ENCODE measurements at regions not wholly inside any gene's neighbourhood (a gene's known extent, or its start where the extent isn't known, plus 50 kb on each side); places are given as distances from the start of the nearest gene placed in this dataset.

DNA sequence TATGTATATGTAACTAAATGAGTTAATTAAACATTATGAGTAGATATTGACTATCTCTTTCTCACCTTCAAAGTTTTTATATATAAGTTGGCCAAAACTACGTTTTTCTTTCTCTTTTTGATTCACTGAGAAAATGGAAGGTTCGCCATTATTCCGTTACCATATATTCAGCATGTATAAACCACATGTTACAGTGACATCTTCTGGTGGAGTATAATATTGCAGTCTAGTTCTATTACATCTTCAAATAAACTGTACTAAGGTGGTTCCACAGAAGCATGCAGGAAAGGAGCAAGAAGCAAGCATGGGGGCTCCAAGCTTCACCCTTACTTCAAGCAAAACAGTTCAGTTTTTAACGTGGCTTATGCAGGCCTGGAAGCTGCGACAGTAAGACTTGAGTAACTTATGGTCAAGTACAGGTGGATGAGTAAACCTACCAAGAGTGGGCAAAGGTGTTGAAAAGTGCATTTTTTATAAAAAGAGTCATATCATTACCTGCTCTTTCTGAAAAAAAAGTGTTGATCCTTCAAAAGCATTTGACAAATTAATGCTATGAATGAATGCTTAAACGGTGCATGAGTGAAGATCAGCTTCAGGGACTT lies 129.8 kb upstream of the RAB6C start:
- peak; percentile 64 for DNase-seq

DNA sequence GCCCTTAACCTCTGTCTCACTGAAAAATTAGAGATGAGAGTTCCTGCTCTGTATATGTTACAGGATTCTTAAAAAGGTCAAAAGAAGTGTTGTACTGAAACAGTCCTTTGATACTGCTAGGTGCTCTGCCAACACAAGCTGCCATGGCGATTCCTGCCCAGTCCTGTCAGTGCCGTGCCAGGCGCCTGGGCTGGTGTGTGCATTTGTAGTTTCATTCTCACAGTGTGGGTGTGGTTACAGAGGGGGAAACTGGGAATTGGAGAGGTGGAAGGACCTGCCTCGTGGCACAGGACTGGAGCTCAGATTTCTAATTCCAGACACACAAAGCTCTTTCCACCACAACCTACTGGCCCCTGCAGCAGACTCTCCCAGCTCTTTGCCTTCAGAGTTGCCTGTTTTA lies 122.3 kb upstream of the RAB6C start:
- peak; percentile 10 for DNase-seq

DNA sequence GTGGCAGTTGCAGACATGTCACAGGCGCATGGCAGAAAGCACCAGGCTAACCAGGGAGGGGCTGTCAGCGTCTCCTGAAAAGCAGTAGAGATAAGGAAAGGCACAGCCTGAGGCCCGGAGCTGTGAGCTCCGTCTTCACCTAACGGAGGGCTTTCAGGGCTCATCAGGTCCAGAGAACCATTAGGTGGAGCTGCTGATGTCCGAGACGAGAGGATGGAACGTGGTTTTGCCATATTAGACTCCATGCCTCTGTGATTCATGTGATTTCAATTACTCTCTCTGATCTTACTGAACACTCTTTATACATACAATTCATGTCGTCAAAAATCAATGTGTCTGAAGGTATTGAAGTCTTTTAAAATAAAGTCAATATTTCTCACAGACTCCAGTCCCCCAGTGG lies 120.3 kb upstream of the RAB6C start:
- DNase-seq, result no peak

DNA sequence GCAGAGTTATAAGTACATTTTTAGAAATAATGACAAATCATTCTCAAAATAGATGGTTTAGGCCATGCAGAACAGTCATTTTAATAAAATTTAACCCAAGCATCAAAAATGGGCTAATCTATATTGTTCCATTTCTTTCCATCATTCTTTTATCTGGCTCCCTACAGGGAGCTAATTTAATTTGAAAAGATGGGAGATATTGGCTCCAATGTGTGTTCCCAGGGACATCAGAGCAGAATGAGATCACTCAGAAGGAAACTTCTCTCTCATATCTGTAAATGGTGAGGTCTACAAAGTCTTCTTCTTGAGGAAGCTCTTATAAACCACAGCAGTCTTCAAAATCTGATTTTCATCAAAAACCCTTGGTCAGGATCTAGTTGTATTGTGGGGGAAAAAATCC lies 119.4 kb upstream of the RAB6C start:
- DNase-seq, result no peak

DNA sequence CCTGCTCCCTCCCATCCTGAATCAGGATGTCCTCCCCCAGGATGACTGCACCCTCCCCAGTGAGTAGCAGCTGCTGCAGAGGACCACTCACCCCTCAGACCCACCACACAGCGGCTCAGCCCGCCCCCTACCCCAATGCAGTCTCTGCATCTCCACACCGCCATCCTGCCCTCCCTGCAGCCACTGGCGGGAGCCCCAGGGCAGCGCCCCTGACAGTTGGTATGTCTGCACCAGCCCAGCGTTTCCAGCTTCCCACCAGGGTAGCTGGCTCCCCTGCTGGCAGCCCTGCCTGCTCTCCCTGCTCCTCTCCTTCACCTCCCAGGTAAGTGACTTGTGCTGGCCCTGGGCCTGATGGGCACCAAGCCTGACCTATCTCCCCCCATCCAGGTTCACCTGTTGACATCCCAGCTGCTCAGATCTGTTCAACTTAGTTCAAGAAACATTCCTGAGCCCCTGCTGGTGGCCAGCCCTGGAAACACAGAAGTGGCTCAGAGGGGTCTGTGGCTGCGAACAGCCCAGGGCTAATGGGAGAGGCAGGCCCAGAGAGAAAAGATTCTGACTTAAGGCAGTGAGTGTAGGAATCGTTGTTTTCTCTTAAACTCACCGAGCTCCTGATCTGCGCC lies 117.7 kb upstream of the RAB6C start:
- DNase-seq, result no peak

DNA sequence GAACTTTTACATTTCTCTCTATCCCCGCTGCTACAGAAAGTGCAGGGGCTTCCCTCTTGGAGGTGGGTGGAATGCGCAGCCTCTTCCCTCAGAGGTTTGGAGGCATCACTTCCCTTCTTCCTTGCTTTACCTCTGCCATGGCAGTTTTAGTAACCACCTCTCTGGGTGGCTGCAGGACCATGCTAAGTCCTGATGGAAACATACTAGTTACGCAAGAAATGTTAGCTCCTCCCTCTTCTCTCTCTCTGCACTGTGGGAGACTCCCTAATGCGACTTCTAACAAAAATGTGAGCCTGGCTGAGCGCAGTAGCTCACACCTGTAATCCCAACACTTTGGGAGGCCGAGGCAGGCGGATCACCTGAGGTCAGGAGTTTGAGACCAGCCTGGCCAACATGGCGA lies 116.8 kb upstream of the RAB6C start:
- no peak for DNase-seq

DNA sequence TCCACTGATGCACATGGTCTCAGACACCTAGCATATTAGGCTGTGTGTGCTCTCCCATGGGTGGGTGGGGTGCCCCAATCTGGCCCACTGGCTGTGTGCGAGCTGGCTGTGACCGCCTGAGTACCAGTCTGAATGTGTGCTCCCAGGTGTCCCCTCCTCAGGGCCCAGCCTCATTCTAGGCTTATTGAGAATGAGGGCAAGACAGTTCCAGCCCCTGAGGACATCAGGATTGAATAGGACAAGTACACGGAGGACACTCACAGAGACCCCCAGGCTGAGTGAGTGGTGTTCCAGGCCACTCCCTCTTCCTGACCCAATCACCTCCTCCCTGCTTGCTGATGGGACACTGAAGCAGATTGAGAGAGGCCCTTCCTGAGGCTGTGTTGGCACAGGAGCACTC lies 116.1 kb upstream of the RAB6C start:
- DNase-seq, result no peak

DNA sequence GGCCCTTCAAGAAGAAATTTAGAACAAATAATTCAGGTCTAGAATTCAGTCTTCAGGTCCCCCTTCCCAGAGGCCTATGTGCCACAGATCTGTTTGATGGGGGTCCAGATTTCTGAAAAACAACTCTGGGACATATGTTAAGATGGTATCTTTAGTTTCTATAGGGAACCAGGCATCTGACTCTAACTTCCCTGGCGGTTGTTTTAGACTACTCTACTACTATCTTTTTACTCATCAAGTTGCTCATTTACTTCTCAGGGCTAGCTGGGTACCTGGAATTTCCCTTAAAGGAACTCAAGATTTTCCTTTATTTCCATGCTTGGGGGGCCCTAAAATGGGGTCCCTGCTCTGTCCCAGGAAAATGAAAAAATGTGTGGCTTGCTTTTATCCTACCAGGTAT lies 114.7 kb upstream of the RAB6C start:
- no peak for DNase-seq

DNA sequence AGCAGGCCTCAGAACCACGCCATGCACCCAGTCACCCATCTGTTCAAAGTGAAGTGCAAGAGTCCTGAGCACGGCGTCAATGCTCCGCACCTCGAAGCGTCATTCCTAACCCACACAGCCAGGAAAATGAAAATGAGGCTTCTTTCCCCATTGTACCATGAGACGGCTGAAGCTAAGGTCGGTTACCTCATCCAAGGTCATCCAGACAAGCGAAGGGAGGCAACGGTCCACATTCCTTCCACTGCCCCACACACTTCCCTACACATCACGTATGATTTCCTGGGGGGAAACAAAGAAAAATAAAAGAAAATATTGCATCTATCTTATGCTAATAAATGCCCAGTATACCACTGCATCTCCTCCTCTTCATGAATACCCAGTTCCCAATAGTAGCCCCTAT lies 113.5 kb upstream of the RAB6C start:
- no peak for DNase-seq

DNA sequence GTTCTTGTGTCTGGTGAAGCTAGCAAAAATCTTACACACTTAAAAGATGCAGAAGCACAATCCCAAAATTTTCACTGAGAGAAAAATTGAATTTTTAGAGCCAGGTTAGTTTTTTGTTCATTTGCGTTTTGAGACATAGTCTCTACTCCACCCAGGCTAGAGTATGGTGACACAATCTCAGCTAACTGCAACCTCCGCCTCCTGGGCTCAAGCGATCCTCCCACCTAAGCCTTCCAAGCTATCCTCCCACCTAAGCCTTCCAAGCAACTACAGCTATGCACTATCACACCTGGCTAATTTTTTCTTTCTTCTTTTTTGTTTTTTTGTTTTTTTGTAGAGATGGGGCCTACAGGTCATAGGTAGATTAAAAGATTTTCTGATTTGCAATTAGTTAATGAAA lies 113.1 kb upstream of the RAB6C start:
- no peak for DNase-seq

DNA sequence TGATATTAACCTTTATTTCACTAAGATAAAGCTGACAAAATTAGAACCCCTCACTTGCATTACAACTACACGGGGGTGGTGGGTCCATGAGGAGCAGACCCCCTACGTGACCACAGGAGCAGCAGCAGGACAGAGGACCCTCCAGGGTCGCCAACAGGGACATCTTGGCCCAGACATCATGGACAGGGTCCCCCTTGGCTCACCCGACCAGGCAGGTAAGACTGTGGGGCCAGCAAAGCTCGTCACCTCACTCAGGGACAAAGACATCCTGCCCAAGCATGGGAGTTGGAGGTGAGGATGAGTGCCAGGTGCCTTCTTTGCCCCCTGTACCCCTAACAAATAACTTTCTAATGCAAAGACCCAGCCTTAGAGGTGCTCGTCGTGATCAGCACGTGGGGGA lies 111.3 kb upstream of the RAB6C start:
- no peak for DNase-seq

DNA sequence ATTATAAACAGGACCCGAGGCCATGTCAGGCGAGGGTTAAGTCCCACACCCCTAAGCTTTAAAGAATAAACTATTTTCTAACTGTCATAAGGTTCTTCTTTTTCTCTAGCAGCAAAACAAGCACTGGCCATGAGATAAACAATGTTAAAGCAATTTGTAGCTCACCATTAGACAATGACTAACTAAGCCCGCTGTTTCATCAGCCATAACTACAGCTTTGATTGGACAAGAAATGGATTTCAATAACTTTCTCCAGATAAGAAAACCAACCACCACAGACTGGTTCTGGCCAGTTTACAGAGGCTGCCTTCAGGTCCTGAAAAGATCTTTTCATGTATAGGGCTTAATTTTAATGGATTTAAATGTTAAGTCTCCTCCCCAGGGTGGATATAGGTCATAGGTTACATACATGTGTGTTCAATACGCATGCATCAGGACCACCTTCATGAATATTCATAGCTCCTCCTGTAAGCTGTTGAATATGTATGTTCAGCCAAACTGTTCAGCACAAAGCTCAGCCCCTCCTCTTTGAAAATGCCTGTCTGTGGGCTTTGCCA lies 108.7 kb upstream of the RAB6C start:
- DNase-seq, result no peak

DNA sequence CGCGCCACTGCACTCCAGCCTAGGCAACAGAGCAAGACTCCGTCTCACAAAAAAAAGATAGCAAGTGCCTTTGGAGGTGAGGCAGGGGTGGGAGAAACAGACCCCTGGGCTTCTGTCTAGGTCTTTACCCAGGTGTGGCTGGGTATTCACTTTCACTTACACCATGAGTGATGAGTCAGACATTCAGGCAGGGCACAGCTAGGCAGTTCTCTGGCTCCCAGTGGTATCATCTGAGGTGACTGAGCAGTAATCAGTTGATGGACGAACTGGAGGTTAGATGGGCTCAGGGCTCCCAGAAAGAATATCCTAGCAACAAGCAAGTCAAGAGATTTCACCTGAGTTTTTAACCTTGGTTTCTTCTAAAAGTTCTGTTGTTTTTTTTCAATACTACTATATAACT lies 107.0 kb upstream of the RAB6C start:
- DNase-seq, result no peak

DNA sequence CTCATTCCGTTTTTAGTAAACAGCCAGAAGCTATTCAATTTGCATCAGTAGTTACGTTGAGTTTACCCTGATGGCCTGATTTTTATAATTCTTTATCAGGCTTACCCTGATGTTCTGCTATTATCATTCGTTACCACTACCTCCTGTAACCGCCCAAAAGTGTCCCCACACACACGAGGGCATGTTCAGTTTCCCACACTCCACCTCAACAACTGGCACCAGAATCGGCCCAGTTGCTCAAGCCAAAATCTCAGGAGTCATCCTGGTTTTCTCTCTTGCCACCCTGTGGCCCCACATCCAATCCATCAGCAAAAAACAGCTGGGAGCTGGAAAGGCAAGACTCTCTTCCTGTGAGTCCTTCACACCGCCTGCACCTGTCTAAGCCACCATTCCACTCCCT lies 102.9 kb upstream of the RAB6C start:
- DNase-seq, result no peak

DNA sequence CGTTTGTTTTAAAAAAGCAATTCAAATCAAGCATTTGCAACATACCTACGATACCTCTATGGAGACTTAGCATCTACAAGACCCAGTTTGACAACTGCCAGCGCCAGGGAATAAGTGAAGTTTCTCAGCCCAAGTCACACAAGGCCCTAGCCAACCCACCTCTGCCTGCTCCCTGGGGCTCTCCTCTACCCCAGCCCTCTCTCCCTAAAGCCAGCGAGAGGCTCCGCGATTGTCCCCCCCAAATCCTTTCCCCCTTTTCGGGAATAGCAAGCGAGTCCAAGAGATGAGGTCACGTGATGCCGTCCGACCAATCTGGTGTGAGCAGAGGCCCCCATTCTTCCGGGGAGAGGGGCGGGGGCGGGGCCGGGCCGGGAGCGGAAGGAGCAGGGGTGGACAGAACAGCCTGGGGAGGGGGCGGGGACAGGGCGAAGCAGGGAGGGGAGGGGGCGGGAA lies 102.2 kb upstream of the RAB6C start:
- peak; percentile 76 for DNase-seq

DNA sequence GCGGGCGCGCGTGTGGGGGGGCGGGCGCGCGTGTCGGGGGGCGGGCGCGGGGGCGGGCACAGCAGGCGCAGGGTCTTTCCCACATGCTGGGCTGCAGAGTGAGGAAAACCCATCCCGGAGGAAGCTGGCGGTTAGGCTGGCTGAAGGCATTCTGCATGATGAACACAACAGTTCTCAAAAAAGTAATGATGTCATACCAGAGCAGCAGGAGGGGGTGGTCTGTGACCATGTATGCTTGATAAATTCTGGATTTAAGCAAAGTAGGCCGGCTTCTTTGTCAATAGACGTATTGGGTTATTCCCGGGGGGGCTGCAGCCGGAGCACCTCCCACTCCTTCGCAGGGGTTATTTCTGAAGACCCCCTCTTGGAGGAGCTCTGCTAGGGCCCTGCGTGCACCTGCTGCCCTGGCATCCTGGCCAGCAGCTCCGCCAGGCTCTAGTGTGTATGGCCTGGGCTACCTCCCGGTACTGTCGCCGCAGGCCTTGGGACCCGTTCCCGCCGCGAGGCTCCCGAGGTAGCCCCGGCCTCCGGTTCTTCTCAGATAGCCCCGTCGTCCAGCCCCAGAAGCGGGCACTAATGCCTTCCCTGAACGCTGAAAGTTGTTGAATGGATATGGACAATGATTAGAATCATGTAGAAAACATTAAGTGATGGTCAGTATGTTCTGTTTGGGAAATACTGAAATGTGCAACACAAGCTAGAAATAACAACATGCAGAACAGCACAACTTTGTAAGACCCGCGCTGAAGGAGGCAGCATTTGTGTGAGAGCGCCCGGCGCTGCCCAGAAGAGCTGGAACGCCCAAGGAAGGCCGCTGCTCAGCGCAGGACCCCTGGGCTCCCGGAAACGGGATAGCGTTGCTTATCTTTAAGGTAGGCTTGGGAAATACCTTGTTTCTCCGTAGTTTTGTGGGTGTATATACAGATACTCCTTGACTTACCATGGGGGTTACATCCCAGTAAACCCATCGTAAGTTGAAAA lies 101.4 kb upstream of the RAB6C start:
- DNase-seq, result peak; percentile 50

DNA sequence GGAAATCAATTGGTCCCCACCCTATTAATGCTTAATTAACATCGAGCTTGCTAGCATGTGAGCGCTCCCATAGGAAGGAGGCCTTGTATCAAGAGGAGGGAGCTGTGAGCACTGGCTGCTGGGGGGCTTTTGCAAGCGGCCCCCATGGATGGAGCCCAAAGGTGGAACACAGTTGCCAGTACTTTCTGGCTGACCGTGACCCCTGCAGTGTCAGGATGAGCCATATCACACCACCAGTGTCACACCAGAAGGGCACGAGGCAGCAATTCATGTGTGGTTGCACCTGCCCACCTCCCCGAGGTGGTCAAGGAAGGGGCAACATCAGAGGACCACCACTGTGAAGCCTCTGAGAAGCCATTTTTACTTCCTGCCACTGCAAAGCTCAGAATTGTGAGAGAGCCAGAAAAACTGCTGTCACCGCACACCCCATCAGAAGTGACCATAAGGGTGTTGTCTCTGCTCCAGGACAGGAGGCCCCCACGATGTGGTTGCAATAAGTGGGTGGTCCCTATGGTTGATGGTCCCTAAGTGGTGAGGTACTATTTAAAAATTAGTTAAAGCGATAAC lies 99.8 kb upstream of the RAB6C start:
- no peak for DNase-seq

DNA sequence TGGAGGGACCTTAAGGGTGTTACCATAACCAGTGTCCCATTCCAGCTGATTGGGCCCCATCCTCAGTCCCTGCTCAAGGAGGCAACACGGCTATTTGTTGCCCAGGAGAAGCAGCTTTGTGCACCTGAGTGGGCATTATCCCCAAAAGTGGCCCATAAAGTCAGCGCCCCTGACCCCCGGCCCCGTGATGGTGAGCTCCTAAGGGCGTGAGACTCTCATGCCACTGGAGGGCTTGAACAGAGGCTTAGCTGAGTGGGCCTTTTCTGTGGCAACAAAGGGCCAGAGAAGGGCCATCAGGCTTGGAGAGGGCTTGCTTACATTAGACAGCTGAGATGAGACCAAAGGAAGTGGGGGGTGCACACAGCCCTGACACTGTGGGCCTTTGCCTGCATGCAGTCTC lies 99.2 kb upstream of the RAB6C start:
- DNase-seq, result no peak

DNA sequence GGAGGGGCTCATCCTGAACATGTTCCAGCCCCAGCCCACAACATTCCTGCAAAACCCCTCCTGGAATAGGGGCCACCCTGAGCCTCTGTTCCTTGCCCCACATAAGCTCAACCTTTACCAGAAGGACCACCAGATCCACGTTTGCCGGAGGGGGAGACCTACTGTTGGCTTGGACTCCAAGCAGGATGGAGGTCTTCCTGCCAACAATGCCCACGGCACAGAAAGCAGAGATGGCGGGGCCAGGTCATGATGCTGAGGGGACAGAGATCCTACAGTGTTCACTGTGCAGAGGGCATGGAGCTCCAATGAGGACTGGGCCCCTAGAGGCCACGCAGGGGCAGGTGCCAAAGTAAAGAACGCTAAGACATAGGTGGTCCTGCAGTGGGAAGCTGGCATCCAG lies 98.5 kb upstream of the RAB6C start:
- no peak for DNase-seq

DNA sequence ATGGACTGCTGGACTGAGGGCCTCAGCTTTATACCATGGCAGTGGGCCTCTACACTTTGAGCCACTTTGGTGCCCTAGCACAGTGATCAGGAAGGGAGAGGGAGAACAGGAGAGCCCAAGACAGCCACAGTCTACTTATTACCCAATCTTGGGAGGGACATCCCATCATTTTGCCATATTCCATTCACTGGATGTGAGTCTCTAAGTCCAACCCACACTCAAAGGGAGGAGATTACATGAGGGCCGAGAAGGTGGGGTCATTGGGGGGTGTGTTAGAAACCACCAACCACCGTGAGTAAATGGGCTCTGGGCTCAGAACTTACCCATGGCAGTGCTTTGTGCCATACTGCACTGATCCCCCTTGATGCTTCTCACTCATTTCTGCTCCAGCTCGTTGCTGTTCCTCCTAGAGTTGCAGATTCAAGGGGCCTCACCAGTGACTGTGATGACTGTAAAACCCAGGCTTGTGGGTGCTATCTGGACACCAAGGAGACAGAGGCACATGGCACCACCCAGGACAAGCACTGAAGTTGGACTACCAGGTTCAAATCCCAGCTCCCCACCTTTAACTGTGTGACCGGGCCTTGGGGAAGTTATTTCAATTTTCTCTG lies 97.6 kb upstream of the RAB6C start:
- DNase-seq, result no peak

DNA sequence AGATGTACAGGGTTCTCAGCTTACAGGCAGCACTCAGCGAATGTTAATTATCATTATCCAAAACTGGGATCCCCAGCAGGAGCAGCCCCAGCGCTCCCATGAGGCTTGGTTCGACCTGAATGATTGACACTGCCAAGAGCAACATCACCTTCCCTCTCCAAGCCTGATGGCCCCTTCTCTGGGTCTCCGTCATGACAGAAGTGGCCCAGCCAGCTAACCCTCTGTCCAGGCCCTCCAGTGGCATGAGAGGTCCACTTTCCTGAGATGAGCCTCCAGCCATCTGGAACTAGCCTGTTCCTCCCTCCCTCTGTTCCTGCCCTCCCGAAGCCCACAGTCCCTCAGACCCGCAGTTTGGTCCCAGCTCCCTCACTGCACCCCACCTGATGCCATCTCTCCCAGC lies 97.0 kb upstream of the RAB6C start:
- DNase-seq, result no peak

DNA sequence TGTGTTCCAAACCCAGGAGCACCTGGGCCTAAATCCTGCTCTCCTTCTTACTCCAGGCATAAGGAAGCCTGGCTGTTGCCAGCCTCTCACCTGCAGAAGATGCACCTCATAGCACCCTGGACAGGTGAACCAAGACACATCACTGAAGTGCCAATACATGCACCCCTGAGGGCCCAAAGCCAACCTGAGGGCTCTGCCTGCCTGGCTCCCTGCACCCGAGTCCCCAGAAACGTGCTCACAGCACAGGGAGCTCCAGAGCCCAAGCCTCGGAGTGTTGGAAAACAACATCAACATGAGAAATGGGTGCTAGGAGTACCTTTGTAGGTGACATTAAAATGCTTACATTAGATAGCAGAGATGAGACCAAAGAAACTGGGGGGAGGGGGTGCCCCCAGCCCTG lies 96.3 kb upstream of the RAB6C start:
- no peak for DNase-seq

DNA sequence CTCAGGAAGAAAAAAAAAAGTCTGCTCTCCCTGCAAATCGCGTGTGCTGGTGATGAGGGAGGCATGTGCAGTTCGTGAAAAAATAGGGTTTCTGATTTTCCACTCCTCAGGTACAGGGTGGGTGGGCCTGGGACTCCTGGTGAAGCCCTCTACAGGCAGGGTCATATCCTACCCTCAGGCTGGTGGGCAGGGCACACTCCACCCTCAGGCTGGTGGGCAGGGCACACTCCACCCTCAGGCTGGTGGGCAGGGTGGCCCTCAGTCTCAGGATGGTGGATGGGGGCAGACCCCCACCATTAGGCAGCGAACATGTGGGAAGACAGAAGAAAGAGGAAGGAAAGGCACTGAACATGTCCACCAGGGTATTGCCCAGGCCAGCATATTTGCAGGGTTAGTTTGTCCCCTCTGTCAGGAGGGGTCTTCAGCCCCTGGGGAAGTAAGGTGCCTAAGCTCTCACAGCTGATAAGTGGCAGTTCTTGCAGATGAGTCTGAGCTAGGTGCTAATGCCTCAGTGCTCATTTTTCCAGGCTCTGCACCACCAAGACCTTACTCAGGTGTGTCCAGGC lies 95.2 kb upstream of the RAB6C start:
- DNase-seq, result no peak
